IMR-90 (cell line): ENCODE measurements at regions not wholly inside any gene's neighbourhood (a gene's known extent, or its start where the extent isn't known, plus 50 kb on each side); places are given as distances from the start of the nearest gene placed in this dataset.

Experiments
- ATAC-seq: fragments of 200-7000 bp; cut with Tn5 transposase; 2 replicates; pipeline ENCODE4 v1.9.1; 2020; ENCODE audit warnings: low read depth, mild to moderate bottlenecking, moderate library complexity
- BruUV-seq: library from RNA; stranded (reverse); fragments of 400-500 nt; replicated peaks from 2 replicates; lab custom pipeline; 2021; lab: Mats Ljungman, UMichigan
- CTCF ChIA-PET: fragments of 300-600 bp; formaldehyde crosslinking; extraction: SDS; loops from one replicate; lab custom pipeline; 2021; ENCODE audit warnings: antibody characterized with exemption; lab: Yijun Ruan, JAX
- POLR2A ChIA-PET: fragments of 300-600 bp; sonication (Branson Sonifier 250); formaldehyde crosslinking; loops from one replicate; lab custom pipeline; 2022; ENCODE audit warnings: antibody characterized with exemption; ENCODE audit not compliant: unreplicated experiment; lab: Charles Lee
- DNase-seq: peaks from one replicate; pipeline ENCODE4 v3.0.0; 2013
- H2AFZ ChIP-seq: replicated peaks from 2 replicates; pipeline ENCODE3; 2013; ENCODE audit warnings: low read length, mild to moderate bottlenecking; ENCODE audit not compliant: poor library complexity
- H2AK5ac ChIP-seq: 2 replicates; pipeline ENCODE4 v1.6.1; 2013; ENCODE audit warnings: low read depth, low read length, inconsistent platforms
- H2AK9ac ChIP-seq: replicated peaks from 2 replicates; pipeline ENCODE3; 2013; ENCODE audit warnings: mild to moderate bottlenecking, low read depth, low read length, moderate library complexity; ENCODE audit not compliant: poor library complexity
- H2BK120ac ChIP-seq: 2 replicates; pipeline ENCODE4 v1.6.1; 2013; ENCODE audit warnings: low read depth, low read length, inconsistent platforms
- H2BK15ac ChIP-seq: 3 replicates; pipeline ENCODE4 v1.6.1; 2013; ENCODE audit warnings: low read depth, low read length, inconsistent platforms
- H2BK20ac ChIP-seq: 2 replicates; pipeline ENCODE4 v1.6.1; 2013; ENCODE audit warnings: low read depth, mild to moderate bottlenecking, inconsistent platforms, low read length, moderate library complexity
- H2BK5ac ChIP-seq: 2 replicates; pipeline ENCODE4 v1.6.1; 2013; ENCODE audit warnings: mild to moderate bottlenecking, low read depth, low read length, inconsistent platforms; ENCODE audit not compliant: poor library complexity, severe bottlenecking
- H3K14ac ChIP-seq: replicated peaks from 2 replicates; pipeline ENCODE4 v1.6.1; 2013; ENCODE audit warnings: low read depth, low read length, inconsistent platforms
- H3K18ac ChIP-seq: 2 replicates; pipeline ENCODE4 v1.6.1; 2013; ENCODE audit warnings: low read depth, low read length, control low read depth
- H3K23ac ChIP-seq: 2 replicates; pipeline ENCODE4 v1.6.1; 2013; ENCODE audit warnings: low read depth, low read length, inconsistent platforms
- H3K27ac ChIP-seq: 2 replicates; pipeline ENCODE4 v1.5.1; 2013; ENCODE audit warnings: mild to moderate bottlenecking, control low read depth, low read length; ENCODE audit not compliant: insufficient read depth
- H3K27me3 ChIP-seq: 2 replicates; pipeline ENCODE4 v1.6.1; 2013; ENCODE audit warnings: low read length; ENCODE audit not compliant: control insufficient read depth, insufficient read depth
- H3K36me3 ChIP-seq: 2 replicates; pipeline ENCODE4 v1.6.1; 2013; ENCODE audit warnings: low read length, mixed read lengths; ENCODE audit not compliant: control insufficient read depth, insufficient read depth
- H3K4ac ChIP-seq: 2 replicates; pipeline ENCODE4 v1.6.1; 2013; ENCODE audit warnings: low read depth, low read length, inconsistent platforms
- H3K4me1 ChIP-seq: 2 replicates; pipeline ENCODE4 v1.6.1; 2013; ENCODE audit warnings: low read length, mixed read lengths; ENCODE audit not compliant: control insufficient read depth, insufficient read depth
- H3K4me2 ChIP-seq: 2 replicates; pipeline ENCODE4 v1.6.1; 2013; ENCODE audit warnings: low read depth, mild to moderate bottlenecking, control low read depth, low read length, moderate library complexity
- H3K4me3 ChIP-seq: 2 replicates; pipeline ENCODE4 v1.5.1; 2013; ENCODE audit warnings: low read depth, mild to moderate bottlenecking, control low read depth, low read length, moderate library complexity; ENCODE audit not compliant: insufficient read depth
- H3K56ac ChIP-seq: 2 replicates; pipeline ENCODE4 v1.6.1; 2013; ENCODE audit warnings: low read length, inconsistent platforms; ENCODE audit not compliant: insufficient read depth; ENCODE audit errors: extremely low read depth
- H3K79me1 ChIP-seq, 2 experiments: 2 replicates each; pipeline ENCODE4 v1.6.1; 2013; ENCODE audit warnings: low read length in 2 of 2, inconsistent platforms in 1 of 2, low read depth in 1 of 2
- H3K9ac ChIP-seq: 2 replicates; pipeline ENCODE4 v1.6.1; 2013; ENCODE audit warnings: low read depth, low read length, control low read depth
- H3K9me1 ChIP-seq: 2 replicates; pipeline ENCODE4 v1.6.1; 2013; ENCODE audit warnings: low read length, inconsistent platforms; ENCODE audit not compliant: insufficient read depth
- H3K9me3 ChIP-seq: 2 replicates; pipeline ENCODE4 v1.6.1; 2013; ENCODE audit warnings: low read length; ENCODE audit not compliant: control insufficient read depth, insufficient read depth
- H4K20me1 ChIP-seq: 2 replicates; pipeline ENCODE4 v1.6.1; 2013; ENCODE audit warnings: low read length, inconsistent platforms; ENCODE audit not compliant: insufficient read depth
- H4K5ac ChIP-seq: 2 replicates; pipeline ENCODE4 v1.6.1; 2013; ENCODE audit warnings: mild to moderate bottlenecking, low read depth, low read length, control low read depth
- H4K8ac ChIP-seq, 2 experiments: 2 replicates each; pipeline ENCODE4 v1.6.1; 2013; ENCODE audit warnings: low read depth in 2 of 2, low read length in 2 of 2, control low read depth in 1 of 2, inconsistent platforms in 1 of 2
- H4K91ac ChIP-seq: 2 replicates; pipeline ENCODE4 v1.6.1; 2013; ENCODE audit warnings: low read depth, low read length, inconsistent platforms; ENCODE audit not compliant: insufficient read depth
- FOS ChIP-seq: fragments of 150-350 bp; IDR thresholded peaks from 2 replicates; pipeline ENCODE4 v1.6.1; 2016; ENCODE audit warnings: low read depth, low read length
- NFE2L2 ChIP-seq: fragments of 150-350 bp; IDR thresholded peaks from 2 replicates; pipeline ENCODE4 v1.6.1; 2016; ENCODE audit warnings: low read depth, mild to moderate bottlenecking, low read length
- RAD21 ChIP-seq: IDR thresholded peaks from 2 replicates; pipeline ENCODE4 v1.6.1; 2012; ENCODE audit warnings: low read length, improper control_type of control experiment
- WGBS, 2 experiments: methylation state at CpG; one replicate each; pipeline versions ENCODE4 v1.1.5 to v1.1.7; 2013; ENCODE audit warnings: missing lambda C conversion rate in 2 of 2; ENCODE audit not compliant: insufficient read length in 1 of 2; ENCODE audit errors: extremely low coverage in 2 of 2; 5-methylcytosine and 5-hydroxymethylcytosine counted together
- dilution Hi-C: fragments of 300-500 bp; cut with HindIII; formaldehyde crosslinking; loops from one replicate; pipeline ENCODE4 v1.14.3; 2018; ENCODE audit warnings: low sequenced_read_pairs; ENCODE audit not compliant: unreplicated experiment
- in situ Hi-C: fragments of 300-500 bp; cut with MboI; formaldehyde crosslinking; loops from 3 replicates; pipeline ENCODE4 v1.14.3; 2019; ENCODE audit warnings: low sequenced_read_pairs, inconsistent platforms, mixed read lengths
- intact Hi-C: fragments of 100-400 bp; cut with micrococcal nuclease; formaldehyde crosslinking; loops from 2 replicates; pipeline ENCODE4 v1.10.0; 2022
- TF ChIP-seq, protein P1 (sequence below): conservative IDR thresholded peaks from 2 replicates; pipeline ENCODE4 v1.5.1; 2012; ENCODE audit warnings: mild to moderate bottlenecking, low read depth, low read length, improper control_type of control experiment

DNA sequence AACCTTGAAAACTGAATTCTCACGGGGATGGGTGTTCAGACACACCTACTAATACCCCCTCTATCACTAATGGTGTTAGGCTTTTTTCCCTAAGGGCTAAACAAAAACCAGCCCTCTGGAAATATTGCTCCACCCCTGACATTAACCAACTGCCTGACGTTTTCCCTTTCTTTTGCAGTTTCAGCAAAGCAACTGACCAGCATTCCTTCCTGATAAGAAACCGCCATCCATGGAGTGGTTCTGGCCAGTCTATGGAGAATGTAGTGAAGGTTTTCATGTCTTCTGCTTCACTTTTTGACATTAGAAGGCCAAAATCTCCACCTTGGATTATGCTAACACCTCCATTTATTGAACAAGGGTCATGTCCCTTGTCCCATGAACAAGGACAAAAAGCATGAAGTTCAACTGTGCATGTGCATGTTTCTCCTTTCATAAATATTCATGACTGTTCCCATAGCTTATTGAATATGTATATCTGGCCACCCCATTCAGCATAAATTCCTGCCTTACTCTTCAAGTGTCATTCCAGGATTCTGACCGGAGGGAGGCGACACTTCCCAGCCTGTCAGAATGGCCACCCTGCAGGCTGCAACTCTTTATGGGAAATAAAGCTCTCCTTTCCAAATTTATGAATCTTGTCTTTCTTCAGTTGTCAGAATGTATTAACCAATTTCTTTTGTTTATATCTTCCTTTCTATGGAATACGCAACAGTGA, 314.3 kb downstream of the HHIPL2 start:
- peaks cover 2% of the 10 kb centered on the region; the same call in 1 of the 2 replicates for H3K27me3 ChIP-seq
- no peak overlapping the region for H3K9ac ChIP-seq
- H3K9me3 ChIP-seq = no peaks in the 10 kb centered on the region
- no peak overlapping the region for H2BK5ac ChIP-seq
- H3K56ac ChIP-seq = no peak overlapping the region
- H3K9me1 ChIP-seq = no peaks in the 10 kb centered on the region
- no peaks in the 10 kb centered on the region for H3K36me3 ChIP-seq
- H3K18ac ChIP-seq = no peak overlapping the region
- no peak overlapping the region for H3K14ac ChIP-seq
- no peak overlapping the region for H2BK20ac ChIP-seq
- no peak for ATAC-seq
- H3K4ac ChIP-seq = no peak overlapping the region
- no peak overlapping the region for H4K5ac ChIP-seq
- H3K79me1 ChIP-seq = no peaks in the 10 kb centered on the region
- no peak overlapping the region for H2AK5ac ChIP-seq
- peak; percentile 15 for DNase-seq
- no peak overlapping the region for H4K91ac ChIP-seq
- BruUV-seq = no TSS peak
- H3K4me3 ChIP-seq = no peak overlapping the region
- no peak overlapping the region for H3K27ac ChIP-seq
- H3K23ac ChIP-seq = no peak overlapping the region
- H2BK120ac ChIP-seq = no peak overlapping the region
- H2BK15ac ChIP-seq = no peak overlapping the region
- TF ChIP-seq, protein P1, sequence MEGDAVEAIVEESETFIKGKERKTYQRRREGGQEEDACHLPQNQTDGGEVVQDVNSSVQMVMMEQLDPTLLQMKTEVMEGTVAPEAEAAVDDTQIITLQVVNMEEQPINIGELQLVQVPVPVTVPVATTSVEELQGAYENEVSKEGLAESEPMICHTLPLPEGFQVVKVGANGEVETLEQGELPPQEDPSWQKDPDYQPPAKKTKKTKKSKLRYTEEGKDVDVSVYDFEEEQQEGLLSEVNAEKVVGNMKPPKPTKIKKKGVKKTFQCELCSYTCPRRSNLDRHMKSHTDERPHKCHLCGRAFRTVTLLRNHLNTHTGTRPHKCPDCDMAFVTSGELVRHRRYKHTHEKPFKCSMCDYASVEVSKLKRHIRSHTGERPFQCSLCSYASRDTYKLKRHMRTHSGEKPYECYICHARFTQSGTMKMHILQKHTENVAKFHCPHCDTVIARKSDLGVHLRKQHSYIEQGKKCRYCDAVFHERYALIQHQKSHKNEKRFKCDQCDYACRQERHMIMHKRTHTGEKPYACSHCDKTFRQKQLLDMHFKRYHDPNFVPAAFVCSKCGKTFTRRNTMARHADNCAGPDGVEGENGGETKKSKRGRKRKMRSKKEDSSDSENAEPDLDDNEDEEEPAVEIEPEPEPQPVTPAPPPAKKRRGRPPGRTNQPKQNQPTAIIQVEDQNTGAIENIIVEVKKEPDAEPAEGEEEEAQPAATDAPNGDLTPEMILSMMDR = no peak
- TF ChIP-seq FOS (no peak), RAD21 (no peak), NFE2L2 (no peak)
- ChIA-PET POLR2A (no interaction called here), CTCF (interaction anchor here (1.0 kb wide), 1 partner anchor 221 kb away, joined by 3 read pairs; no protein-coding TSS in a partner anchor)
- in situ Hi-C loops (no loop called here), dilution Hi-C loops (no loop called here), intact Hi-C loops (no loop called here)
- no peak overlapping the region for H2AK9ac ChIP-seq
- no peaks in the 10 kb centered on the region for H3K4me1 ChIP-seq
- no peak overlapping the region for H3K4me2 ChIP-seq
- H4K8ac ChIP-seq = no peak overlapping the region
- 83% methylated on average over 1 of the region's 6 CpGs; no CpG with 5 or more reads in 1 of the 2 experiments for WGBS, 2 experiments
- H4K20me1 ChIP-seq = no peaks in the 10 kb centered on the region
- no peak overlapping the region for H2AFZ ChIP-seq
